ENCODE measurements at regions not wholly inside any gene's neighbourhood (a gene's known extent, or its start where the extent isn't known, plus 50 kb on each side); places are given as distances from the start of the nearest gene placed in this dataset.

- DNase-seq (ENCODE audit: low read depth) = no peak
Observed at GRCh38 chr18:10057401-10057893, 143.6 kb downstream of the VAPA start.

GRCh38 chr18:10057894-10058791, 144.3 kb downstream of the VAPA start:
- DNase-seq (ENCODE audit: low read depth) = peak; percentile 95

- DNase-seq (ENCODE audit: low read depth) = no peak
Observed at GRCh38 chr18:10059610-10060468, 146.0 kb downstream of the VAPA start.

- DNase-seq (ENCODE audit: low read depth) = no peak
Observed at GRCh38 chr18:10060469-10060782, 146.6 kb downstream of the VAPA start.

- no peak for DNase-seq (ENCODE audit: low read depth)
Observed at GRCh38 chr18:10060841-10061240, 147.0 kb downstream of the VAPA start.

GRCh38 chr18:10061566-10062140, 147.8 kb downstream of the VAPA start:
- no peak for DNase-seq (ENCODE audit: low read depth)

GRCh38 chr18:10062302-10063300, 148.8 kb downstream of the VAPA start:
- no peak for DNase-seq (ENCODE audit: low read depth)

GRCh38 chr18:10063489-10063888, 149.7 kb downstream of the VAPA start:
- DNase-seq (ENCODE audit: low read depth) = no peak

- DNase-seq (ENCODE audit: low read depth) = no peak
Observed at GRCh38 chr18:10064267-10064666, 150.5 kb downstream of the VAPA start.

GRCh38 chr18:10065296-10065695, 151.5 kb downstream of the VAPA start:
- no peak for DNase-seq (ENCODE audit: low read depth)

- DNase-seq (ENCODE audit: low read depth) = no peak
Observed at GRCh38 chr18:10067670-10068659, 154.1 kb downstream of the VAPA start.

- DNase-seq (ENCODE audit: low read depth) = no peak
Observed at GRCh38 chr18:10068766-10069567, 155.2 kb downstream of the VAPA start.

GRCh38 chr18:10070561-10071000, 156.8 kb downstream of the VAPA start:
- no peak for DNase-seq (ENCODE audit: low read depth)

GRCh38 chr18:10072671-10073175, 158.9 kb downstream of the VAPA start:
- DNase-seq (ENCODE audit: low read depth) = peak; percentile 77

- DNase-seq (ENCODE audit: low read depth) = no peak
Observed at GRCh38 chr18:10074110-10074509, 160.3 kb downstream of the VAPA start.

GRCh38 chr18:10074728-10075127, 160.9 kb downstream of the VAPA start:
- no peak for DNase-seq (ENCODE audit: low read depth)

- DNase-seq (ENCODE audit: low read depth) = no peak
Observed at GRCh38 chr18:10076502-10077030, 162.8 kb downstream of the VAPA start.

- DNase-seq (ENCODE audit: low read depth) = no peak
Observed at GRCh38 chr18:10077986-10078385, 164.2 kb downstream of the VAPA start.
